DOHH2 (cell line): ENCODE measurements at regions not wholly inside any gene's neighbourhood (a gene's known extent, or its start where the extent isn't known, plus 50 kb on each side); places are given as distances from the start of the nearest gene placed in this dataset.

ENCODE experiments used
- CTCF ChIP-seq: fragments of 200-600 bp; sonication (generic); IDR thresholded peaks from one replicate; pipeline ENCODE4 v1.5.1; 2014; ENCODE audit warnings: antibody characterized with exemption, mild to moderate bottlenecking, low read depth, low read length; ENCODE audit not compliant: poor library complexity, severe bottlenecking
- EZH2phosphoT487 ChIP-seq: fragments of 200-600 bp; sonication (generic); IDR thresholded peaks from 2 replicates; pipeline ENCODE4 v1.6.1; 2017; ENCODE audit warnings: borderline replicate concordance, mild to moderate bottlenecking, antibody characterized with exemption, low read length, moderate library complexity, mixed read lengths

DNA sequence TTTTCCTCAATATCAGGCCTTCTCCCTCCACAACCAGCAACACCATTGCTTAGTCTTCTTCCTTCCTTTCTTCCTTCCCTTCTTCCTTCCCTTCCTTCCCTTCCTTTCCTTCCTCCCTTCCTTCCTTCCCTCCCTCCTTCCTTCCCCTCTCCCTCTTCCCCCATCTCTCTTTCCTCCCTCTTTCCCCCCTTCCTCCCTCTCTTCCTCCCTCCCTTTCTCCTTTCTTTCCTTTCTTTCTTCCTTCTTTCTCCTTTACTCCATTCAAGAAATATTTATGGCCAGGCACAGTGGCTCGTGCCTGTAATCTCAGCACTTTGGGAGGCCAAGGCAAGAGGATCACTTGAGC is 66.4 kb upstream of the SIRPA start:
- no peak for TF ChIP-seq CTCF
- TF ChIP-seq EZH2phosphoT487: no peak
